H1 (cell line): ENCODE measurements at regions not wholly inside any gene's neighbourhood (a gene's known extent, or its start where the extent isn't known, plus 50 kb on each side); places are given as distances from the start of the nearest gene placed in this dataset.

ENCODE experiments used
- CTCF ChIA-PET: fragments of 300-600 bp; sonication (Branson Sonifier 250); formaldehyde crosslinking; loops from one replicate; lab custom pipeline; 2021; ENCODE audit not compliant: partially characterized antibody; lab: Charles Lee
- POLR2A ChIA-PET: fragments of 300-600 bp; sonication (Branson Sonifier 250); formaldehyde crosslinking; loops from one replicate; lab custom pipeline; 2021; ENCODE audit warnings: inconsistent platforms; ENCODE audit not compliant: partially characterized antibody; lab: Charles Lee
- DNase-seq, 2 experiments: peaks; one replicate each; pipeline versions ENCODE4 v3.0.0 to v3.0.0-alpha.2; 2010 to 2022; ENCODE audit warnings: low spot score in 2 of 2, low read depth in 1 of 2, mixed read lengths in 1 of 2
- FAIRE-seq: peaks from 2 replicates; lab custom pipeline; 2011; peaks lifted over from hg19 to GRCh38; lab: Jason Lieb, UNC
- H2AFZ ChIP-seq: 2 replicates; pipeline ENCODE4 v1.8.1; 2012; ENCODE audit warnings: low read length, inconsistent platforms
- H2AK5ac ChIP-seq: 2 replicates; pipeline ENCODE4 v1.6.1; 2013; ENCODE audit warnings: low read depth, low read length
- H2BK120ac ChIP-seq: replicated peaks from 2 replicates; pipeline ENCODE3; 2013; ENCODE audit warnings: low read depth, low read length, inconsistent platforms
- H2BK12ac ChIP-seq: 2 replicates; pipeline ENCODE4 v1.6.1; 2013; ENCODE audit warnings: low read depth, low read length
- H2BK15ac ChIP-seq: 2 replicates; pipeline ENCODE4 v1.6.1; 2013; ENCODE audit warnings: low read length
- H2BK20ac ChIP-seq: 2 replicates; pipeline ENCODE4 v1.6.1; 2013; ENCODE audit warnings: low read length
- H2BK5ac ChIP-seq: 2 replicates; pipeline ENCODE4 v1.6.1; 2013; ENCODE audit warnings: low read depth, low read length
- H3K14ac ChIP-seq: 2 replicates; pipeline ENCODE4 v1.6.1; 2013; ENCODE audit warnings: inconsistent platforms; ENCODE audit not compliant: insufficient read length
- H3K18ac ChIP-seq: 2 replicates; pipeline ENCODE4 v1.6.1; 2013; ENCODE audit warnings: low read length; ENCODE audit errors: extremely low read depth
- H3K23ac ChIP-seq: 2 replicates; pipeline ENCODE4 v1.6.1; 2013; ENCODE audit warnings: inconsistent platforms; ENCODE audit not compliant: insufficient read length
- H3K23me2 ChIP-seq: 2 replicates; pipeline ENCODE4 v1.6.1; 2013; ENCODE audit warnings: low read depth, low read length
- H3K27ac ChIP-seq: 2 replicates; pipeline ENCODE4 v1.6.1; 2011; ENCODE audit warnings: low read depth, low read length, inconsistent platforms
- H3K27me3 ChIP-seq, 4 experiments: replicated peaks in 1 of 4; 1 replicate in 1 of 4; 2 replicates in 3 of 4; pipeline versions ENCODE4 v1.6.1 to v1.8.1; 2011 to 2013; ENCODE audit warnings: low read length in 3 of 4, mild to moderate bottlenecking in 3 of 4, inconsistent platforms in 2 of 4, mixed read lengths in 2 of 4, moderate library complexity in 1 of 4; ENCODE audit not compliant: control insufficient read depth in 3 of 4, insufficient read depth in 3 of 4; ENCODE audit errors: extremely low read depth in 1 of 4
- H3K36me3 ChIP-seq, 4 experiments: 2 replicates each; pipeline versions ENCODE4 v1.6.1 to v1.8.1; 2011 to 2013; ENCODE audit warnings: mild to moderate bottlenecking in 4 of 4, low read length in 3 of 4, moderate library complexity in 2 of 4, control low read depth in 1 of 4, inconsistent platforms in 1 of 4; ENCODE audit not compliant: insufficient read depth in 4 of 4, control insufficient read depth in 2 of 4
- H3K4ac ChIP-seq: replicated peaks from 2 replicates; pipeline ENCODE3; 2013; ENCODE audit warnings: low read length, low read depth, mixed read lengths, inconsistent platforms; ENCODE audit not compliant: insufficient read length
- H3K4me1 ChIP-seq, 4 experiments: replicated peaks in 1 of 4; 1 replicate in 1 of 4; 2 replicates in 3 of 4; pipeline versions ENCODE4 v1.6.1 to v1.8.1; 2011 to 2013; ENCODE audit warnings: low read length in 3 of 4, inconsistent platforms in 2 of 4, mixed read lengths in 1 of 4; ENCODE audit not compliant: insufficient read depth in 4 of 4, control insufficient read depth in 3 of 4
- H3K4me2 ChIP-seq, 2 experiments: 2 replicates each; pipeline versions ENCODE4 v1.6.1 to v1.8.1; 2011 to 2013; ENCODE audit warnings: low read depth in 2 of 2, low read length in 2 of 2, control low read depth in 1 of 2, inconsistent platforms in 1 of 2, mild to moderate bottlenecking in 1 of 2; ENCODE audit not compliant: insufficient read depth in 1 of 2
- H3K4me3 ChIP-seq, 4 experiments: fragments of 200-600, 300-600 bp in 1 of 4; sonication (generic), shearing (Covaris generic), sonication (Bioruptor Twin) in 1 of 4; 2 replicates each; pipeline versions ENCODE4 v1.5.1 to v1.8.1; 2011 to 2016; ENCODE audit warnings: low read length in 4 of 4, low read depth in 3 of 4, control low read depth in 2 of 4, inconsistent platforms in 2 of 4, mild to moderate bottlenecking in 2 of 4, mixed read lengths in 1 of 4, moderate library complexity in 1 of 4; ENCODE audit not compliant: insufficient read depth in 2 of 4; ENCODE audit errors: extremely low read depth in 1 of 4
- H3K56ac ChIP-seq: replicated peaks from 2 replicates; pipeline ENCODE3; 2013; ENCODE audit warnings: low read depth, mild to moderate bottlenecking, mixed read lengths, low read length, inconsistent platforms; ENCODE audit not compliant: insufficient read length
- H3K79me1 ChIP-seq: 2 replicates; pipeline ENCODE4 v1.6.1; 2013; ENCODE audit warnings: low read depth, low read length, control low read depth
- H3K79me2 ChIP-seq, 2 experiments: 2 replicates each; pipeline versions ENCODE4 v1.6.1 to v1.8.1; 2012 to 2013; ENCODE audit warnings: low read length in 2 of 2, mild to moderate bottlenecking in 2 of 2, inconsistent platforms in 1 of 2; ENCODE audit not compliant: insufficient read depth in 2 of 2, control insufficient read depth in 1 of 2
- H3K9ac ChIP-seq, 4 experiments: replicated peaks in 1 of 4; 1 replicate in 1 of 4; 2 replicates in 3 of 4; pipeline versions ENCODE4 v1.6.1 to v1.8.1; 2011 to 2013; ENCODE audit warnings: low read depth in 3 of 4, low read length in 3 of 4, control low read depth in 2 of 4, mild to moderate bottlenecking in 2 of 4, moderate library complexity in 2 of 4, inconsistent platforms in 1 of 4; ENCODE audit errors: extremely low read depth in 1 of 4
- H3K9me3 ChIP-seq, 2 experiments: 2 replicates each; pipeline versions ENCODE4 v1.6.1 to v1.8.1; 2012 to 2013; ENCODE audit warnings: mild to moderate bottlenecking in 2 of 2, moderate library complexity in 2 of 2, control low read depth in 1 of 2, inconsistent platforms in 1 of 2, low read depth in 1 of 2, low read length in 1 of 2, mixed read lengths in 1 of 2; ENCODE audit not compliant: insufficient read depth in 2 of 2
- H4K20me1 ChIP-seq, 2 experiments: replicated peaks in 1 of 2; 2 replicates each; pipeline versions ENCODE3 to v1.8.1; 2011 to 2013; ENCODE audit warnings: inconsistent platforms in 2 of 2, low read length in 2 of 2, mild to moderate bottlenecking in 1 of 2; ENCODE audit not compliant: insufficient read depth in 2 of 2, control insufficient read depth in 1 of 2
- H4K5ac ChIP-seq: 2 replicates; pipeline ENCODE4 v1.6.1; 2013; ENCODE audit warnings: low read length, low read depth, mixed read lengths, inconsistent platforms; ENCODE audit not compliant: insufficient read length
- H4K8ac ChIP-seq: 2 replicates; pipeline ENCODE4 v1.8.0; 2013; ENCODE audit warnings: mild to moderate bottlenecking, moderate library complexity, low read length, inconsistent platforms; ENCODE audit not compliant: insufficient read depth; ENCODE audit errors: extremely low read depth
- H4K91ac ChIP-seq: replicated peaks from 2 replicates; pipeline ENCODE3; 2013; ENCODE audit warnings: low read length, mixed read lengths, inconsistent platforms; ENCODE audit not compliant: insufficient read length
- CBX5 ChIP-seq: fragments of 300-800, 300-1000 bp; sonication (generic); IDR thresholded peaks from 2 replicates; pipeline ENCODE4 v1.7.1; 2016; ENCODE audit warnings: antibody characterized with exemption, low read length, low read depth
- SP4 ChIP-seq: IDR thresholded peaks from 2 replicates; pipeline ENCODE4 v1.6.1; 2012; ENCODE audit warnings: low read length, inconsistent platforms
- ZNF274 ChIP-seq: IDR thresholded peaks from 2 replicates; pipeline ENCODE4 v1.7.0; 2012; ENCODE audit warnings: low read length, borderline replicate concordance; ENCODE audit errors: extremely low read depth
- WGBS, 2 experiments: shearing (Covaris generic) in 1 of 2; methylation state at CpG; one replicate each; pipeline versions ENCODE4 v1.1.6 to v1.1.7; 2013 to 2015; ENCODE audit warnings: low lambda C conversion rate in 2 of 2, mixed read lengths in 2 of 2, inconsistent platforms in 1 of 2, low coverage in 1 of 2, missing lambda C conversion rate in 1 of 2; ENCODE audit not compliant: insufficient replicate concordance in 2 of 2, insufficient coverage in 1 of 2, insufficient read length in 1 of 2; ENCODE audit errors: extremely low coverage in 1 of 2, missing lambda C conversion rate in 1 of 2; 5-methylcytosine and 5-hydroxymethylcytosine counted together

GRCh38 chr14:97106609-97107008 is 309.4 kb downstream of the VRK1 start:
- no peak overlapping the region for H2AFZ ChIP-seq
- no peaks in the 10 kb centered on the region for H3K4me1 ChIP-seq
- no peak for FAIRE-seq
- H3K27me3 ChIP-seq: no peaks in the 10 kb centered on the region
- H2AK5ac ChIP-seq: no peak overlapping the region
- no peak overlapping the region for H2BK5ac ChIP-seq
- H3K9me3 ChIP-seq: no peaks in the 10 kb centered on the region
- 0 out of 2 replicates have a peak overlapping the region, but pooled peaks have one; percentile 32 for H2BK15ac ChIP-seq
- H4K8ac ChIP-seq: no peak overlapping the region
- H2BK120ac ChIP-seq: no peak overlapping the region
- H3K27ac ChIP-seq: no peak overlapping the region
- no peaks in the 10 kb centered on the region for H3K79me1 ChIP-seq
- H4K91ac ChIP-seq: no peak overlapping the region
- H3K36me3 ChIP-seq: no peaks in the 10 kb centered on the region
- no peak for DNase-seq
- no peak overlapping the region for H3K9ac ChIP-seq
- H3K23me2 ChIP-seq: no peaks in the 10 kb centered on the region; the same call in 1 of the 2 replicates
- no peak overlapping the region for H3K23ac ChIP-seq
- H3K4me2 ChIP-seq: no peak overlapping the region
- no peak overlapping the region for H3K4ac ChIP-seq
- H4K5ac ChIP-seq: no peak overlapping the region
- WGBS, 2 experiments: 88% methylated on average over 10 of the region's 10 CpGs; no CpG with 5 or more reads in 1 of the 2 experiments
- CTCF ChIA-PET: interaction anchor here (0.7 to 1.8 kb wide), 5 partner anchors 10 to 947 kb away, joined by 3 to 8 read pairs (median 5); no protein-coding TSS in a partner anchor
- H2BK20ac ChIP-seq: no peak overlapping the region
- no peak overlapping the region for H3K18ac ChIP-seq
- H2BK12ac ChIP-seq: no peak overlapping the region
- POLR2A ChIA-PET: no interaction called here
- H4K20me1 ChIP-seq: no peaks in the 10 kb centered on the region
- no peak overlapping the region for H3K56ac ChIP-seq
- H3K4me3 ChIP-seq: no peak overlapping the region
- no peaks in the 10 kb centered on the region for H3K79me2 ChIP-seq
- no peak overlapping the region for H3K14ac ChIP-seq
- no peak for TF ChIP-seq ZNF274
- no peak for TF ChIP-seq SP4
- no peak for TF ChIP-seq CBX5
